ENCODE measurements at regions not wholly inside any gene's neighbourhood (a gene's known extent, or its start where the extent isn't known, plus 50 kb on each side); places are given as distances from the start of the nearest gene placed in this dataset.

- no peak for DNase-seq
- no TSS peak for BruUV-seq (replicated peaks)
- Mint-ChIP-seq H3K27me3 (ENCODE audit: unreplicated experiment) (peaks cover 19% of the 10 kb centered on the region), H3K36me3 (ENCODE audit: insufficient read depth, unreplicated experiment) (no peaks in the 10 kb centered on the region), H3K27ac (ENCODE audit: unreplicated experiment) (no peak overlapping the region), H3K4me3 (ENCODE audit: low read depth, unreplicated experiment) (no peak overlapping the region), H3K4me1 (ENCODE audit: low read depth, unreplicated experiment) (peaks cover 18% of the 10 kb centered on the region), H3K9me3 (ENCODE audit: low read depth, unreplicated experiment) (no peaks in the 10 kb centered on the region)
- no peak for TF ChIP-seq CTCF (IDR thresholded peaks at IDR 0.05; ENCODE audit: unreplicated experiment)
- CTCF ChIA-PET: no interaction called here
- intact Hi-C loops (cut with micrococcal nuclease; ENCODE audit: unreplicated experiment): no loop called here
Measured at GRCh38 chr9:126151031-126151685, 175.5 kb upstream of the MVB12B start.

- H3K27me3 Mint-ChIP-seq (ENCODE audit: unreplicated experiment): peaks cover 24% of the 10 kb centered on the region
- intact Hi-C loops (cut with micrococcal nuclease; ENCODE audit: unreplicated experiment): no loop called here
- no peaks in the 10 kb centered on the region for H3K9me3 Mint-ChIP-seq (ENCODE audit: low read depth, unreplicated experiment)
- no peaks in the 10 kb centered on the region for H3K36me3 Mint-ChIP-seq (ENCODE audit: insufficient read depth, unreplicated experiment)
- H3K4me3 Mint-ChIP-seq (ENCODE audit: low read depth, unreplicated experiment): no peak overlapping the region
- no peak overlapping the region for H3K27ac Mint-ChIP-seq (ENCODE audit: unreplicated experiment)
- peak; percentile 14 for DNase-seq
- no TSS peak for BruUV-seq (replicated peaks)
- CTCF ChIA-PET: no interaction called here
- no peak for TF ChIP-seq CTCF (IDR thresholded peaks at IDR 0.05; ENCODE audit: unreplicated experiment)
- peaks cover 13% of the 10 kb centered on the region for H3K4me1 Mint-ChIP-seq (ENCODE audit: low read depth, unreplicated experiment)
Measured at GRCh38 chr9:126151686-126152134, 174.9 kb upstream of the MVB12B start.

GRCh38 chr9:126152622-126153362 lies 173.8 kb upstream of the MVB12B start:
- no TSS peak for BruUV-seq (replicated peaks)
- peaks cover 35% of the 10 kb centered on the region for H3K27me3 Mint-ChIP-seq (ENCODE audit: unreplicated experiment)
- H3K9me3 Mint-ChIP-seq (ENCODE audit: low read depth, unreplicated experiment): no peaks in the 10 kb centered on the region
- no peak overlapping the region for H3K27ac Mint-ChIP-seq (ENCODE audit: unreplicated experiment)
- TF ChIP-seq CTCF (IDR thresholded peaks at IDR 0.05; ENCODE audit: unreplicated experiment): no peak
- H3K4me3 Mint-ChIP-seq (ENCODE audit: low read depth, unreplicated experiment): no peak overlapping the region
- peaks cover 9% of the 10 kb centered on the region for H3K4me1 Mint-ChIP-seq (ENCODE audit: low read depth, unreplicated experiment)
- no peak for DNase-seq
- intact Hi-C loops (cut with micrococcal nuclease; ENCODE audit: unreplicated experiment): no loop called here
- CTCF ChIA-PET: no interaction called here
- H3K36me3 Mint-ChIP-seq (ENCODE audit: insufficient read depth, unreplicated experiment): no peaks in the 10 kb centered on the region

GRCh38 chr9:126153382-126153781 lies 173.2 kb upstream of the MVB12B start:
- BruUV-seq (replicated peaks): no TSS peak
- no peaks in the 10 kb centered on the region for H3K36me3 Mint-ChIP-seq (ENCODE audit: insufficient read depth, unreplicated experiment)
- H3K4me3 Mint-ChIP-seq (ENCODE audit: low read depth, unreplicated experiment): no peak overlapping the region
- TF ChIP-seq CTCF (IDR thresholded peaks at IDR 0.05; ENCODE audit: unreplicated experiment): no peak
- H3K27me3 Mint-ChIP-seq (ENCODE audit: unreplicated experiment): peaks cover 41% of the 10 kb centered on the region
- no peaks in the 10 kb centered on the region for H3K9me3 Mint-ChIP-seq (ENCODE audit: low read depth, unreplicated experiment)
- H3K4me1 Mint-ChIP-seq (ENCODE audit: low read depth, unreplicated experiment): peaks cover 9% of the 10 kb centered on the region
- CTCF ChIA-PET: no interaction called here
- no peak for DNase-seq
- intact Hi-C loops (cut with micrococcal nuclease; ENCODE audit: unreplicated experiment): no loop called here
- no peak overlapping the region for H3K27ac Mint-ChIP-seq (ENCODE audit: unreplicated experiment)
